NOMO-1 treated with dmso at 0.1 percent for 144 hours (cell line): ENCODE measurements at regions not wholly inside any gene's neighbourhood (a gene's known extent, or its start where the extent isn't known, plus 50 kb on each side); places are given as distances from the start of the nearest gene placed in this dataset.

Experiments
- DNase-seq: peaks from one replicate; lab custom pipeline; 2025; ENCODE audit not compliant: unreplicated experiment; lab: John Stamatoyannopoulos, UW

GRCh38 chr9:80596579-80596978, 1024.8 kb downstream of the TLE4 start:
- no peak for DNase-seq

GRCh38 chr9:80595192-80595591, 1023.4 kb downstream of the TLE4 start:
- DNase-seq = no peak

GRCh38 chr9:80592413-80592812, 1020.6 kb downstream of the TLE4 start:
- DNase-seq = no peak

- DNase-seq = no peak
These were observed 1015.1 kb downstream of the TLE4 start for GRCh38 chr9:80586786-80587330.

GRCh38 chr9:80571953-80572352, 1000.2 kb downstream of the TLE4 start:
- DNase-seq = no peak

- no peak for DNase-seq
These were observed 997.5 kb downstream of the TLE4 start for GRCh38 chr9:80569236-80569635.

GRCh38 chr9:80561526-80561925, 989.8 kb downstream of the TLE4 start:
- DNase-seq = no peak

- DNase-seq = no peak
These were observed 989.2 kb downstream of the TLE4 start for GRCh38 chr9:80560976-80561375.

GRCh38 chr9:80557256-80557655, 985.5 kb downstream of the TLE4 start:
- no peak for DNase-seq

GRCh38 chr9:80556631-80557030, 984.9 kb downstream of the TLE4 start:
- DNase-seq = no peak

- no peak for DNase-seq
These were observed 984.1 kb downstream of the TLE4 start for GRCh38 chr9:80555782-80556325.

- no peak for DNase-seq
These were observed 983.1 kb downstream of the TLE4 start for GRCh38 chr9:80554856-80555255.

- DNase-seq = no peak
These were observed 982.5 kb downstream of the TLE4 start for GRCh38 chr9:80554301-80554700.

- DNase-seq = no peak
These were observed 981.2 kb downstream of the TLE4 start for GRCh38 chr9:80552931-80553330.

- no peak for DNase-seq
These were observed 978.4 kb downstream of the TLE4 start for GRCh38 chr9:80550181-80550580.

GRCh38 chr9:80547613-80548012, 975.8 kb downstream of the TLE4 start:
- no peak for DNase-seq

- no peak for DNase-seq
These were observed 968.6 kb downstream of the TLE4 start for GRCh38 chr9:80540387-80540786.

- no peak for DNase-seq
These were observed 967.2 kb downstream of the TLE4 start for GRCh38 chr9:80538976-80539375.

- no peak for DNase-seq
These were observed 950.7 kb downstream of the TLE4 start for GRCh38 chr9:80522465-80522864.

GRCh38 chr9:80521151-80521550, 949.4 kb downstream of the TLE4 start:
- no peak for DNase-seq

- no peak for DNase-seq
These were observed 948.5 kb downstream of the TLE4 start for GRCh38 chr9:80520231-80520630.

- no peak for DNase-seq
These were observed 946.7 kb downstream of the TLE4 start for GRCh38 chr9:80518441-80518840.

- DNase-seq = no peak
These were observed 944.9 kb downstream of the TLE4 start for GRCh38 chr9:80516679-80517078.
